CMK (cell line): ENCODE measurements at regions not wholly inside any gene's neighbourhood (a gene's known extent, or its start where the extent isn't known, plus 50 kb on each side); places are given as distances from the start of the nearest gene placed in this dataset.

Experiments used
- DNase-seq: peaks from one replicate; pipeline ENCODE4 v3.0.0-alpha.2; 2010; ENCODE audit warnings: low read depth

GRCh38 chr5:68538814-68539420, 323.4 kb downstream of the PIK3R1 start:
- no peak for DNase-seq

DNA sequence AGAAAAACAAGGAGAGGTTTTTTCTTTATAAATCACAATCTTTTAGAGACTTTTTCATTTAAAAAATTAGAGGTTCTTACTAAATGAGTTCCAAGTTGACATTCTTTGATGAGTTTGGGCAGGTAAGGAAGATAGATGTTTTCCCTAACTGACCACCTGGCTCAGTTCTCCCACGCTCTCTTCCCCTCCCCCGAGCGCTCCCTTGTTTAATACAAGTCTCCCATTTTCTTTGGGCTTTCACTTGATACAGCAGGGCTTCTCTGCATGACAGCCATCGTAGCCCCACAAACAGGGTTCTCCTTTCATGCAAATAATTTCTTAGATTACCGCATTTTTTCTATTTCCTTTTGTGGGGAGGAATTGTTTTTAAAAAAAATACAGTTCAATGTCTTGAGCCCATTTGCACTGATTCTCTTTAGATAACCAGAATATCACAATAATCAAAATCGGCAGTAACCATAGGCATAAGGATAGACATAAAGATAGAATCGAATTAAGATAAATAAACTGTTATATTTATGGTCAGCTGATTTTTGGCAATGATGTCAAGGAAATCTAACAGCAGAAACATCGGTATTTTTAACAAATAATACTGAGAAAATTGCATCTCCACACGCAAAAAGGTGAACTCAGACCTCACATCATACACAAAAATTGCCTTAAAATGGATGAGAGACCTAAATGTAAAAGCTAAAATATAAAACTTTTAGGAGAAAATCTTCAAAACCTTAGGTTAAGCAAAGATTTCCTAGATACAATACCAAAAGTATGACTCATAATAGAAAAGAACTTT, 325.4 kb downstream of the PIK3R1 start:
- DNase-seq, result no peak

- DNase-seq, result no peak
Measured at GRCh38 chr5:68542207-68542606, 326.7 kb downstream of the PIK3R1 start.

DNA sequence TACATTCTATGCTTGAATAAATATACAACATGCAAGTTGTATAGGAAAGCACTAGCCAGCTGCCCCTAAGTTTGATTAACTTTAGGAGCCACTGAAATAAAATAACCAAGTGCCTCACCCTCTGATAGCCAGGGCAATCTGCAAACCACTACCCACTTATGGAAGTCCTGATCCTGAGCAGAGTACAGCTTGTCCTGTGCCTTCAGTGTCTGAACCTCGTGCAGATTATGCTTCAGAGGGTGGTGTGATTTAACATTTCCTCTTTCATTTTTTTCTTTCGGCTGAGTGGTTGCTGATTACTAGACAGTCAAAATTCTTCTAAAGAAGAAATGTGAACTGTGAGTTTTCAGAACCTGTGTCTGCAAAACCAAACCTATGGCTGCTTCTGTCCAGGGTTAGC, 327.7 kb downstream of the PIK3R1 start:
- no peak for DNase-seq

GRCh38 chr5:68544091-68544647, 328.6 kb downstream of the PIK3R1 start:
- DNase-seq, result no peak

- no peak for DNase-seq
Measured at GRCh38 chr5:68544648-68545552, 329.3 kb downstream of the PIK3R1 start.

- DNase-seq, result no peak
Measured at GRCh38 chr5:68545636-68546295, 330.2 kb downstream of the PIK3R1 start.

GRCh38 chr5:68547056-68547455, 331.5 kb downstream of the PIK3R1 start:
- no peak for DNase-seq

DNA sequence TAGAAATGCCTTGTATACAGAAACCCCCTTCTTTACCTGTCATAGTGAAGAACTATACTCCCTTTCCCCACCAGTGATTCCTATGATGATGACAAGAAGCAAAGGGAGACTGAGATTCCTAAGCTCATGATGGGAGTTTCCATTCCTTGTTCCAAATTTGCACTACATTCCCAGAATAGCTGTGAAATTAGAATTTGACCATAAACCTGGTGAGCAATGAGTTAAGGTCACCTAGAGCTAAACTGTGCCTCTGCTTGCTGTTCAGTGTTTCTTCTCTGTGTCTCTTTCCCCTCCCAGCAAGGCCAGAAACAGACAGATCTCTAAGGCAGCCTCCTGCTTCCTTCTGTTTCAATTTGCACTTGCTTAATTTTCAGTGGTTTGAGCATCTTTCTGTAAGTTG, 332.1 kb downstream of the PIK3R1 start:
- DNase-seq, result no peak

GRCh38 chr5:68548959-68549676, 333.6 kb downstream of the PIK3R1 start:
- DNase-seq, result no peak

DNA sequence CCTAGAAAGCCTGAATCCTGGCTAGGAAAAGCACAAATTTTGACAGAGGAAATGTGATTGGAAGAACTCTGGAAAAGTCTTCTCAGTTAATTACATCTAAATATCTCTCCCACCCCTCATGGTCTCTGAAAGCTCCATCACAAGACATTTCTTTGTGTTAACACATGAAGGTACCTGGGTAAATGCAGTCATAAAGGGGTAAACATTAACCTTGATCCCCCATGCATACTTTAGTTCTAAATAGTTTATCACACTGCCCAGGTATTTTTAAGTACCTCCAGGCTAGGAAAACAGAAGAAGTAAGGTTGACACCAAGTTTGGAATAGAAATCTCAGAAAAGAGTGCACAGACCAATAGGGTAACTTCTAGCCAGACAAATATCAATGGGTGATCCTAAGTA, 334.5 kb downstream of the PIK3R1 start:
- no peak for DNase-seq

DNA sequence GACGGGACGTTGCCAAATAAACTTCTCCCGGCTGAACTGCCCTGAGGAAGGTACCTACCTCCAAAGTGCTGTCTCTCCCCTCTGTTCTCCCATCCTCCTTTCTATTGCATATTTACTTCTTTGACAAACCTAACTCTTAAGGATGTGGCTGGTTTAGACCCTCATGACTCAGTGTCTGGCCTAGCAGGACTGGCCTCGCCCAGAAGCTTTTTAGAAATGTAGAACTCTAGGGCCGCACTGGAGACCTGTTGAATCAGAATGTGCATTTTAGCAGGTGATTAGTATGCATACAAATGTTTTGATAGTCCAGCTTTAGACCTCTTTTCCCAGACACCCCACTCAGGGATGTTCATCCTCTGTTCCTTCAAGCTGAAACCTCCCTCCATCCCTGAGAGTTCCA, 335.9 kb downstream of the PIK3R1 start:
- no peak for DNase-seq

DNA sequence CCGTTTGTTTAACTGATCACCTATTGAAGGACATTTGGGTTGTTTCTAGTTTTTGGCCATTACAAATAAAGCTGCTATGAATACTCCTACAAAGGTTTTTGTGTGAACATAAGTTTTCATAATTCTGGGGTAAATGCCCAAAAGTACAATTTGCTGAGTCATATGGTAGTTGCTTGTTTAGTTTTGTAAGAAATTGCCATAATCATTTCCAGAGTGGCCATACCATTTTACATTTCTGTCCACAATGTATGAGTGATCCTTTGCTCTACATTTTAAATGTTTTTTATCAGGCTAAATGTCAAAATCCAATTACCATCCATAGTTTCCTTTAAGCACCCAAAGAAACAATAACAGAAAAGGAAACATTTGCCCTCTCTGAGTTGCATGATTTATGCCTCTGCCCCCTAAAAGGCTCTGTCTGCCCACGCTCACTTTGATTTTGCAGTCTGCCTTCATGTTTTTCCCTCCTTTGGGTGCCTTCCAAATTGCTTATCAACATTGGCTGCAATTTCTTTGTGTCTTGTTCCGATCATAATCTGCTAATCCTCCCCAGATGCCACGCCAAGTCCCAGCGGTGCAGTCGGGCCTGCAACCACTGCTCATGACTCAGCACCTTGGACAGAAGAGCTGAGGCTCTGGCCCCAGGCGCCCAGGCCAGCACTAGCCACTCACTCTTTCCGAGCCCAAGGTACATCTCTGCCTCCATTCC, 339.2 kb downstream of the PIK3R1 start:
- DNase-seq, result no peak

- no peak for DNase-seq
Measured at GRCh38 chr5:68555907-68556681, 340.5 kb downstream of the PIK3R1 start.

DNA sequence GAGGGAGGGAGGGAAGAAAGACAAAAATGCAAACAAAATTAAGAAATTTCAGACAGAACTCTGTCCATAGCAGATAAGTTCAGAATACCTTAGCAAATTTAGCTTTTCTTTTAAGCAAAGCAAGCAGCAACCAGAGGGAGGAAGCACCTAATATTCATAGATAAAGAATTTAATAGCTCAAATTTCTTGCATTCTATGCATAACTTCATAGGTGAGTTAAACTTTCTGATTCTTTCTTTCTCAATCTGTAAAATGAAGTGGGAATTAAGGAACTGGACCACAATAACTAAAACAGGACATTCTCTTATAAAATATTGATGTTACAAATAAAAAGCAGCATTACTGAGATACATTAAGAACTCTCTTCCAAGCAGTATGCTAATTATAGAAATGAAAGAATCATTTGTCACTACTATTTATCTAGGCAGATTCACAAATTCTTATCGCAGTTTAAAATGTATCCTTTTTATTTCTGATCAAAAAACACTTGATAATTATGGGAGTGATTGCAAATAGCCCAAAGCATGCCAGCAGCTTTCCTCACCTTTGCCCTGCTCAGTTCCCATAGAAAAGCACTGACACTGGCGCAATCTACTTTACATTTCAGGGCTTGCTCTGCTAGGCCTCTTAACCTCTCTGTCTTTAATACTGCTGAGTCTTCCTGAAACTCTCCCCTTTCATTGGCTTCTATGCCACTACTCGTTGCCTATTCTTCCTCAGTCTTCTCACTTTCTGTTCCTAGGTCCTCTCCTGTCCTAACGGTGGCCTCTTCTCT, 341.8 kb downstream of the PIK3R1 start:
- DNase-seq, result no peak

DNA sequence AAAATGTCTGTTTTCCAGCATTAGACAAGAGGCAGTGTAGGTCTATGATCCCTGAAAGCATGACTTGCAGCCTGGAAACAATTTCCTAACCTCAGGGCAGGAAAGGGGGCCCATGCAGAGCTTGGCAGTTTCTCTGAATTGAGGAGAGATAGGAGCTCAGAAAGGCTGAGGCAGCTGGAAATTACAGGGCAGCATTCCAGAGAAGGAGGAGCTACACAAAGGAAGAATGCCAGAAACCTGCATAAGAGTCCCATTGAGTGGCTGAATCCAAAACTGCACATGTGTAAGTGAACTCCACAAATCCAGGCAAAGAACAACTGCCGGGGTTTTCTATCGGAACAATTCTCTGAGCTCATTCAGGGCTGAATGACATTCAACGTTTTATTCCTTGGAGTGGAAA, 346.8 kb downstream of the PIK3R1 start:
- DNase-seq, result no peak

DNA sequence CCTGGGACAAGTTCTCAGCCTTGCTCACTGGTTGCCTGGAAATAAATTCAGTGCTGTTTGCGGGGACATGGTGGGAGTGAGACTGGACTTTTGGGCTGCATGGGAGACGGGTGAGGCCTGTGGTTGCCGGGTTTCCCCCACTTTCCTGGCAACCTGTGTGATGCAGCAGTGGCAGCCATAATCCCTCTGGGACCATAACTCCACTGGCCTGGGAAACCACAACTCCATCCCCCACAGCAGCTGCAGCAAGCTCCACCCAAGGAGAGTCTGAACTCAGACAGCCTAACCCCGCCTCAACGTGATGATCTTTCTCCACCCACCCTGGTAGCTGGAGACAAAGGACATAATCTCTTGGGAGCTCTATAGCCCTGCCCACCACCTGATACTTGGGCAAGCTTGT, 349.9 kb downstream of the PIK3R1 start:
- DNase-seq, result no peak

GRCh38 chr5:68576805-68577204, 361.2 kb downstream of the PIK3R1 start:
- no peak for DNase-seq

- no peak for DNase-seq
Measured at GRCh38 chr5:68582284-68582683, 366.7 kb downstream of the PIK3R1 start.
